Activated T-helper 1 cell treated with anti-CD3 and anti-CD28 coated beads, Interleukin-12 subunit alpha, Interleukin-12 subunit beta, Interleukin-2, Interleukin-4 antibody, amounts not matched to agents 30 ng/mL and 10 ng/mL and 1 ng/mL, durations not matched to agents 14 hours and 24 hours and 36 hours (primary cell): ENCODE measurements at regions not wholly inside any gene's neighbourhood (a gene's known extent, or its start where the extent isn't known, plus 50 kb on each side); places are given as distances from the start of the nearest gene placed in this dataset.

ENCODE experiments used
- DNase-seq: peaks from one replicate; pipeline ENCODE4 v3.0.0; 2021; ENCODE audit warnings: low spot score
- H3K27ac Mint-ChIP-seq: one replicate; pipeline ENCODE4 v1.8.0; 2021; ENCODE audit warnings: mild to moderate bottlenecking, mixed read lengths
- H3K27me3 Mint-ChIP-seq: one replicate; pipeline ENCODE4 v1.8.0; 2022; ENCODE audit warnings: mild to moderate bottlenecking, moderate library complexity, mixed read lengths; ENCODE audit not compliant: insufficient read depth
- H3K36me3 Mint-ChIP-seq: one replicate; pipeline ENCODE4 v1.8.0; 2021; ENCODE audit warnings: low read depth, mixed read lengths
- H3K4me1 Mint-ChIP-seq: one replicate; pipeline ENCODE4 v1.8.0; 2021; ENCODE audit warnings: low read depth, mixed read lengths
- H3K4me3 Mint-ChIP-seq: one replicate; pipeline ENCODE4 v1.8.0; 2021; ENCODE audit warnings: mild to moderate bottlenecking, moderate library complexity, mixed read lengths
- H3K9me3 Mint-ChIP-seq: one replicate; pipeline ENCODE4 v1.8.0; 2021; ENCODE audit warnings: mixed read lengths
- intact Hi-C: fragments of 100-400 bp; cut with micrococcal nuclease; formaldehyde crosslinking; loops from one replicate; pipeline ENCODE4 v1.15.1; 2024

DNA sequence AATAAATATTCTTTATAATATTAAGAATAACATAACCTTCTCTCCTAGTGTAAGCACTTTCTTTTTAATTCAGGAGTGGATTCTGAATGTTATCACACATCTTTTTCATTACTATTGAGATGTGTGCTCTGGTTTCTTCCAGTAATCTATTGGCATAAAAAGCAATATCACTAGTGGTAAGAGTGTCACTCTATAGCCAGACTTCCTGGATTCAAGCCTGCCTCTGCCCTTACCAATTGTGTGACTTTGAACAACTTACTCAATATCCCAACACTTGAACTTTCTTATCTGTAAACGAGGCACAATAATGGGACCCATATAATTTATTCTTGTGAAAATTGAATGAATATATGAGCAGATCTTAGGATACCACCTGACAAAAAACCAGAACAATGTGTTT, 71.0 kb downstream of the SEM1 start:
- Mint-ChIP-seq H3K4me1 (no peaks in the 10 kb centered on the region), H3K9me3 (no peaks in the 10 kb centered on the region), H3K36me3 (no peaks in the 10 kb centered on the region), H3K27ac (no peak overlapping the region), H3K4me3 (no peak overlapping the region), H3K27me3 (peaks cover 2% of the 10 kb centered on the region)
- intact Hi-C loops = no loop called here
- DNase-seq = no peak

- Mint-ChIP-seq H3K4me3 (no peak overlapping the region), H3K9me3 (no peaks in the 10 kb centered on the region), H3K4me1 (no peaks in the 10 kb centered on the region), H3K27ac (no peak overlapping the region), H3K36me3 (no peaks in the 10 kb centered on the region), H3K27me3 (peaks cover 2% of the 10 kb centered on the region)
- no peak for DNase-seq
- intact Hi-C loops = no loop called here
Observed at GRCh38 chr7:96637522-96637921, 72.1 kb downstream of the SEM1 start.

DNA sequence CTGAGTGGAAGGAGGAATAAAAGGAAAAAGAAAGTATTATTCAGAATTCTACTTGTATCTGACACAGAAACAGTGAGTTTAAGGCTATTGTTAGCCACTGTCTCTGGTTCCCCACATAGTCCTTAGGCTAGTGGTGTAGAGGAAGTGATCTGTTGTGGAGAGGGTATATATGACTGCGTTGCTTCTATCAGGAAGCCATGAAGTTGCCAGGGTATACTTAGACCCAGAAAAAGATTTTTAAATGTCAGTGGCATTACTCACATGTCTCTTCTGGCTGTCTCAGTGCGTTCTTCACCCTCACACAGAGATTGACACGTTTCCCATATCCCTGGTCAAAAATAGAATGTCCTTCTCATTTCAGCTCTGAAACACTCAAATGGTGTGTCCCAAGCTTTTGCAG, 72.7 kb downstream of the SEM1 start:
- Mint-ChIP-seq H3K27ac (no peak overlapping the region), H3K4me3 (no peak overlapping the region), H3K27me3 (peaks cover 4% of the 10 kb centered on the region), H3K36me3 (no peaks in the 10 kb centered on the region), H3K9me3 (no peaks in the 10 kb centered on the region), H3K4me1 (no peaks in the 10 kb centered on the region)
- intact Hi-C loops = no loop called here
- no peak for DNase-seq

GRCh38 chr7:96636342-96636860, 73.2 kb downstream of the SEM1 start:
- H3K36me3 Mint-ChIP-seq = no peaks in the 10 kb centered on the region
- no peak for DNase-seq
- peaks cover 9% of the 10 kb centered on the region for H3K27me3 Mint-ChIP-seq
- intact Hi-C loops = no loop called here
- no peak overlapping the region for H3K27ac Mint-ChIP-seq
- no peaks in the 10 kb centered on the region for H3K9me3 Mint-ChIP-seq
- H3K4me3 Mint-ChIP-seq = no peak overlapping the region
- no peaks in the 10 kb centered on the region for H3K4me1 Mint-ChIP-seq

GRCh38 chr7:96629884-96630283, 79.8 kb downstream of the SEM1 start:
- no peak overlapping the region for H3K27ac Mint-ChIP-seq
- no peak overlapping the region for H3K4me3 Mint-ChIP-seq
- no peaks in the 10 kb centered on the region for H3K36me3 Mint-ChIP-seq
- intact Hi-C loops = no loop called here
- no peak for DNase-seq
- H3K9me3 Mint-ChIP-seq = no peaks in the 10 kb centered on the region
- peaks cover 9% of the 10 kb centered on the region for H3K27me3 Mint-ChIP-seq
- H3K4me1 Mint-ChIP-seq = no peaks in the 10 kb centered on the region

- Mint-ChIP-seq H3K4me1 (no peaks in the 10 kb centered on the region), H3K9me3 (no peaks in the 10 kb centered on the region), H3K36me3 (no peaks in the 10 kb centered on the region), H3K27ac (no peak overlapping the region), H3K4me3 (no peak overlapping the region), H3K27me3 (peaks cover 2% of the 10 kb centered on the region)
- intact Hi-C loops = no loop called here
- DNase-seq = no peak
Observed at GRCh38 chr7:96624954-96625353, 84.7 kb downstream of the SEM1 start.

- peaks cover 6% of the 10 kb centered on the region for H3K9me3 Mint-ChIP-seq
- no peak for DNase-seq
- H3K27ac Mint-ChIP-seq = no peak overlapping the region
- peaks cover 2% of the 10 kb centered on the region for H3K27me3 Mint-ChIP-seq
- H3K4me1 Mint-ChIP-seq = no peaks in the 10 kb centered on the region
- H3K4me3 Mint-ChIP-seq = no peak overlapping the region
- no peaks in the 10 kb centered on the region for H3K36me3 Mint-ChIP-seq
- intact Hi-C loops = no loop called here
Observed at GRCh38 chr7:96621932-96622331, 87.7 kb downstream of the SEM1 start.

DNA sequence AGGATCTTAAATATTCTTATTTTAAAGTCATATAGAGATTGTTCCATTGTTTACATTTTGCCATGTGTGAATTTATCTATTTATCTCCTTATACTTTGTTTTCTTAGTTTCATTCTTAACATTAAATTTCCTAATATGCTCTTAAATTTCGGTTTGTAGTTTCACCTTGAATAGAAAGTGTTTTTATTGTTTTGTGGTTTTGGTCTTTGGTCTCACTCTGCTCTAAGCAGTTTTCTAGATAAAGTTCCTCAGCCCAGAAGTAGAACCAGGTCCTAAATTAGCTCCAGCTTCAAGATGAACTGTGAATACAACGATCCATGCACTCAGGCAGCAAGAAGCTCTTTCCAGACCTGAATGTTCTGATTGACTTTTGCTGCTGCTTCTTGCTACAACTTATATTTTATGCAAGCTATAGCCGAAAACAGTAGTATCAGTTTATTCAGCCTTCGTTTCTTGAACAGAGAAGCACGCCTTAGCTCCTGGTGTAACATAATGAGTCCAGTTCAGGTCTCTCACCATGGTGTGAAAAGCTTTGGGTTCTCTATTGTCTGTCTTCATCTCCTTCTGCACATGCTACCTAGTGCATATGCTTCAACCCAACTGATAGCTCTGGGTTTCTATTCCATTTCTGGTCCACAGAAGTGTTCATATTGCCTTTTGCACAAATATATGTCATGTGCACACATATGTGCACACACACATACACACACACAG, 95.3 kb downstream of the SEM1 start:
- Mint-ChIP-seq H3K4me3 (no peak overlapping the region), H3K27ac (no peak overlapping the region), H3K27me3 (peaks cover 3% of the 10 kb centered on the region), H3K4me1 (no peaks in the 10 kb centered on the region), H3K9me3 (peaks cover 6% of the 10 kb centered on the region), H3K36me3 (no peaks in the 10 kb centered on the region)
- intact Hi-C loops = no loop called here
- no peak for DNase-seq

GRCh38 chr7:96612034-96612433, 97.6 kb downstream of the SEM1 start:
- Mint-ChIP-seq H3K4me3 (no peak overlapping the region), H3K9me3 (no peaks in the 10 kb centered on the region), H3K36me3 (no peaks in the 10 kb centered on the region), H3K27ac (no peak overlapping the region), H3K4me1 (no peaks in the 10 kb centered on the region), H3K27me3 (peaks cover 7% of the 10 kb centered on the region)
- intact Hi-C loops = no loop called here
- no peak for DNase-seq

DNA sequence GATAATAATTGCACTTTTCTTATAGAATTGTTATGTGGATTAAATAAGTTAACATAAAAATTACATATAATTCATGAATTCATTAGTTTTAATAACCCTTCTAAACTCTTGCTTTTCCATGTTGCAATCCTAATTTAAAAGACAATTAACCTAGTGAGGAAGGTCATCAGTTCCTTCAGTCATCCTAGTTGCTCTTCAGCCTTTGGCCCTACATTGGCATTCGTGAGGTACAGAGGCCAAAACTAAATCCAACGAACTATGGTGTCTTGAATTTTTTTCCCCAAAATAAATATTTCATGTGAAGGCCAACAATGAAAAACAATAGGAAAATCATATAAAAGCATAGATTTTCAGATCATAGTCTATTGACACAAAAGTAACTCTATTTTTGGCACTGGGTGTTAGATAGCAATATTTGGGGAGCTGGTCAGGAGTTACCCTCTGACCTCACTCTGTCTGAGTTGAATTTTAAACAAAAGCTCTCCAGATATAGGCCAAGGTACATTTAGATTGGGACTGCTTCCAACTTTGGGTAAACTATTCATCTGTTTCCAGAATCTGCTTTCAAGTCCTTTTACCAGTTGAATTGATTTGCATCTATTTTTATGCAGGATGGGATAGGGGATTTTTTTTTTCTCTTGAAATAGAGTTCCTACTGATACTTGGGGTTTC, 104.5 kb downstream of the SEM1 start:
- Mint-ChIP-seq H3K4me3 (no peak overlapping the region), H3K4me1 (no peaks in the 10 kb centered on the region)
- intact Hi-C loops = no loop called here

GRCh38 chr7:96599288-96599936, 110.2 kb downstream of the SEM1 start:
- Mint-ChIP-seq H3K4me1 (no peaks in the 10 kb centered on the region), H3K27me3 (peaks cover 12% of the 10 kb centered on the region), H3K27ac (no peak overlapping the region), H3K36me3 (no peaks in the 10 kb centered on the region), H3K4me3 (no peak overlapping the region), H3K9me3 (no peaks in the 10 kb centered on the region)
- intact Hi-C loops = no loop called here
- DNase-seq = no peak

More for the DNA sequence above, 104.5 kb downstream of the SEM1 start:
- Mint-ChIP-seq H3K9me3 (no peaks in the 10 kb centered on the region), H3K27ac (no peak overlapping the region), H3K27me3 (peaks cover 4% of the 10 kb centered on the region), H3K36me3 (no peaks in the 10 kb centered on the region)
- no peak for DNase-seq

DNA sequence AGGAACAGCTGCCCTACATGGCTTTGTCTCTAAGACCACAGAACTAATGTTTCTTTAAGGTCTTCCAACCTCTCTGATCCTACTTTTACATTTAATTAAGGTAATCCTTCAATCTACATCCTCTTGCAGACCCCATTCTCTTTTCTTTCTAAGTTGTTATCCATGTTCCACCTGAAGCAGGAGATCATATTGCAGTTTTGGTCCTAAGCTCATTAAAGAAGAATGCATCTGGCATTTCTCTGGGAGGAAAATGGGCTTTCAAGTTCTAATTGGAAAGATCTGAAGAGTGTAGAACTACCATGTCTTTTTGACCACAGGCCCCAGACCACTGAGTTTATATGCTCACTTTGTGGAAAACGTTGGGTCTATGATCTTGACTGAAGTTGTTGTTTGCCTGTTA, 111.2 kb downstream of the SEM1 start:
- intact Hi-C loops = no loop called here
- H3K27me3 Mint-ChIP-seq = peaks cover 12% of the 10 kb centered on the region
- H3K4me1 Mint-ChIP-seq = no peaks in the 10 kb centered on the region

GRCh38 chr7:96596120-96596826, 113.4 kb downstream of the SEM1 start:
- Mint-ChIP-seq H3K4me1 (no peaks in the 10 kb centered on the region), H3K27me3 (peaks cover 12% of the 10 kb centered on the region), H3K9me3 (no peaks in the 10 kb centered on the region), H3K4me3 (no peak overlapping the region), H3K27ac (no peak overlapping the region), H3K36me3 (no peaks in the 10 kb centered on the region)
- no peak for DNase-seq
- intact Hi-C loops = no loop called here

More for the DNA sequence above, 111.2 kb downstream of the SEM1 start:
- no peak for DNase-seq
- Mint-ChIP-seq H3K36me3 (no peaks in the 10 kb centered on the region), H3K27ac (no peak overlapping the region), H3K4me3 (no peak overlapping the region), H3K9me3 (no peaks in the 10 kb centered on the region)
